ENCODE measurements at regions not wholly inside any gene's neighbourhood (a gene's known extent, or its start where the extent isn't known, plus 50 kb on each side); places are given as distances from the start of the nearest gene placed in this dataset.
"Not testable (repeated sequence)": the region's sequence is repeated elsewhere in the genome, so short reads cannot be mapped to it uniquely, and the experiment has no call there.

DNA sequence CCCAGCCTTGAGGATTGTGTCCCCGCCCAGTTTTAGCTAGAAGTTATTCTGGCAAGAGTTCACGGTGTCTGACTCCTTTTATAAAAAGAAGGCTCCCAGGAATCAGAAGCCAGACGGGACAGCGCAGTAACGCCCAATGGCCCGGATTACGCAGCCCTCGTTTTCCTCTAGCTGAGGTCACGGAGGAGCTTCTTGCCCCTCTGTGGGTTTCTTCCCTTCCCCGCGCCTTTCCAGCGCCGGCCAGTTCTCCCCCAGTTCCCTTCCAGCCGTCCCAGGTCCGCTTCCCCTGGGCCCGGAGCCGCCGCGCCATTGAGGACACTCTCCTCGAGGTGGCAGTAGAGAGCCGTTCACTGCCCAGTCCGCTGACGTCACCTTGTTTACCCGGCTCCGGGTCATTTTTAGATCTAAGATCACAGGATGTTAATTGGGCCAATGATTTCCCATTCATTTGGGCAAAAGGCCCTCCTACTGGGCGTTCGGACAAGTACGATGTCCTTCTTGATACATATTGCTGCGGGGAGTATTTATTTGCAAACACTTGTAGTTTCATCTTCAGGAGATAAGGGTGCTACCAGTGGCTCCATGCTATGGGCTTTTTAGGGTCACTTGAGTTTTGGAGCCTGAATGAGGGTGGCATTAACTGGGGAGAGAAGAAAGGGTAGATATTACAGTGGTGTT, 81.5 kb upstream of the PPM1B start:
- DNase-seq = peak; percentile 79

DNA sequence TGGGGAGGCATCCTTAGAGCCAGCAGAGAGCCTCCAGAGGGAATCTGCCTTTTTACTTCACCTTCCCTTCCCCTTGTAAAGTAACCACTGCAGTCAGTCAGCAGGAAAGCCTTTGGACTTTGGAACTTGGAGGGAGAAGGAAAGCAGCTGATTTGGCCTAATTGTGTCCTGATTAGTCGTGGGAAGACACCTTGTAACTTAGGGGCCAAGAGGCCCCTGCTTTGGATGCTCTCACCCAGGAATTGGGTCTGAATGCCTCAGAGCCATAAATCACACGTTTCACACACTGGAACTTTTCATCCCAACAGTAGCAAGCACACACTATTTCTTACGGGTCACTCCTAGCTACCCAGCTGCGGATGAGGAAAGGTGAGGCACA, 81.0 kb upstream of the PPM1B start:
- DNase-seq = no peak

GRCh38 chr2:44092519-44092918, 76.2 kb upstream of the PPM1B start:
- not testable (repeated sequence) for DNase-seq

DNA sequence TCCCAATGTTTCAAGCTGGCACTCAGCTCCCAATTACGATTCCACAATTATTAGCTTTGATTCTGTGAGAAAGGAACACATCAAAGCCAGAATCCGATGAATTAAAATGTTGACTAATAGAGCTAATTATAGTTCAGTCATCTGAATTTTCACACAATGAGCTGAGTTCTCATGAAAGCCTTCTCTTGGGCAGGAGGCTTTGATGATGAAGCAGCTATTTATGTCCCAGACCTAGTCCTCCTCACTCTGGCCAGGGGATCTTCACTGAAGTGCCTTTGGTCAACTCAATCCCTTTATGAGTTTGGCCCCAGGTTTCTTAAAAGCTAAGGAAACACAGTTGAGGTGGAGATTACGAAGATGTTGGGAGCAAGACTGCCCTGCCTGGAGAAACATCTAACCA, 74.7 kb upstream of the PPM1B start:
- no peak for DNase-seq

DNA sequence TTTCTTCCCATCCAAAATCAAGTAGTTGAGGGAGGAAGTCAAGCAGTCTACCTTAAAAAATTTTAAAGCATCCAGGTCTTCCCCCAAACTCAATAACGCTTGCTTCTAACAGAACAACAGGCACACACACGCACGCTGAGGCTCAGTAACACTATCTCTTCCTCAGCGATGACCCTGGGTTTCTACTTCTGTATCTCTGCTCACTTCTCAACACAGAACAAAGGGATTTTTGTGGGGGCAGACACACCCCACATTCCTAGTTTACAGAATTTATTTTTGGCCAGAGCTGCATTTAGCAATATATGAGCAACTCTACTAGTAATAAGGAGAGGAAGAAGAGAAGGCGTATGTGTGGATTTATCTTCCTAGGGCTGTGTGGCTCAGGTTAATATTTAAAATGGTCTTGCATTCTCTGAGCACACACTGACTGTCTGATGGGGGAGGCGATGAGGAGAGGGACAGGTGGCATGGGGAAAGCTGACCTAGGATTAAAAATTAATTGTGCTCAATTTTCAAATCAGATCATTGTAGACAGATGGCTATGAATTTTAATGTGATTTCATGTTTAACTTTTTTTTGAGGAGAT, 71.3 kb upstream of the PPM1B start:
- no peak for DNase-seq

DNA sequence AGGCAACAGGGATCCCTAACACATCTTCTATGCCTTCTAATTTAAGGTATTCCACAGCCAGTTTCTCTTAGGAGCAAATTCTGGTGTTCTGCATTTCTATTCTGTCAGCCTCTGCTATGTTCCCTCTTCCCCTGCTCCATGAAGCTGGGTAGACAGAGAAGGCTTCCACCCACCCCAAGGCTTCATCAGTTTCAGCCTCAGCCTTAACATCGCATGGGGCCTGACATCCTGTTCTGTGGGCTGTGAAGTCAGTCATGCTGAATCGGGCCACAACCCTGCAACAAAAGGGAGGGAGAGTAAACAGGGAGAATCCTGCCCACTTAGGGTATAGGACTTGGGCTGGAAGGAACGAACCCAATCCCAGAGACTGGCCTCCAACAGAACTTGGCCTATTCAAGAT, 70.6 kb upstream of the PPM1B start:
- DNase-seq = no peak

GRCh38 chr2:44098891-44099290, 69.8 kb upstream of the PPM1B start:
- DNase-seq = no peak

DNA sequence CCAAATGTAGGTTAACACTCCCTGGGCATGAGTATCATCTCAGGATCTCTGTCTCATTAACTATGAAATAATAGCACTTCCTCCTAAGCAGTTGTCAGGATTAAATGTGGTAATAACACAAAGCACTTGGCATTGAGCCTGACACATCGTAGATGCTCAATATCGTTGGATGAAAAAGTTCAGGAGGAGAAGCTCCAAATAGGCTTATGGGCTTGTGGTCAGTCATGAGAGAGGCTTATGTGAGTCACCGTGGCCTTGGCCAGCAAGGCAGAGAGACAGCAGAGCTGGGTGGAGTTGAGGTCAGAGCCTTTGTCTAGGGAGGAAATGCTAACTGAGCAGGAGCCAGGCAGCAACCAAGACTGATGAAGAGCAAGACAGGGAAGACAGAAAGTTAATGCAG, 68.3 kb upstream of the PPM1B start:
- peak; percentile 49 for DNase-seq

DNA sequence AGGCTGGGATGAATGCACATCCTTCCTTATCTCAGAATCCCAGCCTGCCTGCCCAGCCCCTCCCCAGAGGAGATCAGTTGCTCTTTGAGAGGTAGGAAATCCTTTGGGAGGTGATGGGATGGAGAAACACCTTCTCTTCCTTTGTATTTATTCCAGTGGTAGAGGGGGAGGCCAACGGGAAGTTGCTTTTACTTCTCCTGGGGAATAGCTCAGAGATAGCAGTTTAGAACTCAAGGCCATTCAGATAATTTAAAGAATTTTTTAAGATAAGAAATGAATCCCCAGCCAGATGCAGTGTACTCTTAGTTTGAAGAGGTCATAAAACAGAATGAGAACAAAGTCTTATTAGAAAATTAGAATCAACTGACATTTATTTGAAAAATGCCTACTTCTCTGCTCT, 67.4 kb upstream of the PPM1B start:
- no peak for DNase-seq

DNA sequence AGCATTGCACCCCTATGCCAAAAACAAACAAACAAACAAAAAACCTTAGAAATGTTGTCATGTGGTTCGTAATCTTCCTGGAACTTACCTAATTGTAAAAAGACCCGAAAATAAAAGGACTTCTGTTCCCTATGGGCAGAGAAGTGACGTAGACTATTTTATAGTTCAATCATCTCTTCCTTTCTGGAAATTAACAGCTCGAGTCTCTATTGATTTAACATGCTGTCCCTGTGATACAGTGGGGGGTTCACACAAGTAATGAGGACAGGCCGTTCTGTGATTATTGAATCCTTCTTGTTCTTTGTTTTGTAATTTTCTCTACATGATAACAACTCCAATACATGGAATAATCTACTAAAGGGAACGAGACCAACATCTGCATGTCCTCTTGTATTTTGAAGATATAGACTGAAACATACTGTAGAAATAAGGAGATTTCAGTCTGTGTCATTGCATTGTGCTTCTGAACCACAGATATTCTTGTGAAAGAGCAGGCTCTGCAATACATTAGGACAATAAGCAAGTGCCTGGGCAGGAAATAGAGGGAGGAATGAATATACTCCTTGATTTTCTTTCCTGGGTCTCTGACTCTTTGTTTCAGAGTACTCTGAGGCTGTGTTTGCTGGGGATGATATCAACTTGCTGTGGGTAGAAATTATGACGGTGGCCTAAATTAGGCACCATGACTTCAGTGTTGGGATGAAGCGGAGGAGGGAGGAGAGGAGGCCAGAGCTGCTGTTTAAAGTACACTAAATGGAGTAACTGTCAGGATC, 65.7 kb upstream of the PPM1B start:
- no peak for DNase-seq

DNA sequence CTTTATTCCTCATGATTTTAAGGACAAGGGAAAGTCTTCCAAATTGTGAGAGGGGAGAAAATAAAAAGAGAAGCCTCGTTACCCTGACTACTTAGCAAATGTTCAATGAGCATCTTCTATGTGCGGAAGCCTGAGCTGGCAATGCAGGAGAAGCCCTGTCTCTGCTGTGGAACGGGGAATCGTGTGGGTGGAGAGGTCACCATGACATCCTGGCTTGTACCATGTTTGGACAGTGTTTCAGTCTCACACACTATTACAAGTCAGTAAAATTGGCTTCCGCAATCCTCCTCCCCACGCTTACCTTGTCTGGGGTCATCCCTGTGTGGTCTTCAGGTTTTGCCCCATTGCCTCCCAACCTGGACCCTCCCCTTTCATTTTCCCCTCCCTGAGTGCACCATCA, 65.0 kb upstream of the PPM1B start:
- DNase-seq = no peak

GRCh38 chr2:44104855-44105271, 63.8 kb upstream of the PPM1B start:
- no peak for DNase-seq

- not testable (repeated sequence) for DNase-seq
Observed at GRCh38 chr2:44106509-44106908, 62.2 kb upstream of the PPM1B start.

GRCh38 chr2:44107086-44107740, 61.5 kb upstream of the PPM1B start:
- DNase-seq = no peak

DNA sequence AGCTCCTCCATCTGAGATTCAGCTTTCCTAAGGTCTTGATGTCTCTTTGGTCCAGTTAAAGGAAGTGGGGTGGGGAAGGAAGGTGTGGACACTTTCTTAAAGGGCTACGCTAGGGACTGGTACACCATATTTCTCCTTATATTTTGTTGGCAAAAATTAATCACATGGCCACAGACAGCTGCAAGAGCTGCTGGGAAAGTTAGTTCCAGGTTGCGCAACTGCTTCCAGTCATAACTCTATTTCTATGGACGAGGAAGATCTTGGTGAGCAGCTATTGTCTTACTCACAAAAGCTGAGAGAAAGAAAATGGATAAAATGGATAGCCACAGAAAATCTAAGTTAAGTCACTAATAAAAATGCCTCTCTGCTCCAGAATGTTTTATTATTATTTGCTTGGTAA, 60.7 kb upstream of the PPM1B start:
- no peak for DNase-seq

DNA sequence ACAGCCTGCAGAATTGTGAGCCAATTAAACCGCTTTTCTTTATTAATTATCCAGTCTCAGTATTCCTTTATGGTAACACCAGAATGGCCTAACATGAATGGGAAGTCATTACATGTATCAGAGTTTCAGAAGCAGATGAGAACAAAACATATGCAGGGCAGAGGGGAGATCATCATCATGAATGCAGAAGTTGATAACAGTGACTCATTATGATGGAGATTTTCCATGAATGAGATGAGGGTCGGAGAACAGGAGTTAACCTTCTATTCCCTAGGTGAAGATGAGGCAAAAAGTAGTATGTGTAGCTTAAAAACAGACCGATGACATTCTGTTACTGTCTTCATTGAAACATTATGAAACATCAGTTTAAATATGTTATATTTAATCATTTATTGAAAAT, 59.5 kb upstream of the PPM1B start:
- DNase-seq = no peak

GRCh38 chr2:44110444-44110843, 58.2 kb upstream of the PPM1B start:
- DNase-seq = no peak

- no peak for DNase-seq
Observed at GRCh38 chr2:44112096-44112495, 56.6 kb upstream of the PPM1B start.

GRCh38 chr2:44116319-44116718, 52.4 kb upstream of the PPM1B start:
- DNase-seq = no peak

- DNase-seq = no peak
Observed at GRCh38 chr2:44118257-44118656, 50.4 kb upstream of the PPM1B start.

Measured in CD4-positive, alpha-beta T cell treated with Interferon gamma for 1 hour (primary cell).